22Rv1 (cell line): ENCODE measurements at regions not wholly inside any gene's neighbourhood (a gene's known extent, or its start where the extent isn't known, plus 50 kb on each side); places are given as distances from the start of the nearest gene placed in this dataset.

Experiments
- H3K27ac ChIP-seq: fragments of 450-650 bp; 2 replicates; pipeline ENCODE4 v1.5.1; 2017
- ZFX ChIP-seq: fragments of 450-650 bp; IDR thresholded peaks from 2 replicates; pipeline ENCODE4 v1.6.1; 2017; ENCODE audit warnings: antibody characterized with exemption, borderline replicate concordance
- TF ChIP-seq, protein P1 (sequence below): fragments of 450-650 bp; IDR thresholded peaks from 2 replicates; pipeline ENCODE4 v1.5.1; 2017; ENCODE audit warnings: mild to moderate bottlenecking

DNA sequence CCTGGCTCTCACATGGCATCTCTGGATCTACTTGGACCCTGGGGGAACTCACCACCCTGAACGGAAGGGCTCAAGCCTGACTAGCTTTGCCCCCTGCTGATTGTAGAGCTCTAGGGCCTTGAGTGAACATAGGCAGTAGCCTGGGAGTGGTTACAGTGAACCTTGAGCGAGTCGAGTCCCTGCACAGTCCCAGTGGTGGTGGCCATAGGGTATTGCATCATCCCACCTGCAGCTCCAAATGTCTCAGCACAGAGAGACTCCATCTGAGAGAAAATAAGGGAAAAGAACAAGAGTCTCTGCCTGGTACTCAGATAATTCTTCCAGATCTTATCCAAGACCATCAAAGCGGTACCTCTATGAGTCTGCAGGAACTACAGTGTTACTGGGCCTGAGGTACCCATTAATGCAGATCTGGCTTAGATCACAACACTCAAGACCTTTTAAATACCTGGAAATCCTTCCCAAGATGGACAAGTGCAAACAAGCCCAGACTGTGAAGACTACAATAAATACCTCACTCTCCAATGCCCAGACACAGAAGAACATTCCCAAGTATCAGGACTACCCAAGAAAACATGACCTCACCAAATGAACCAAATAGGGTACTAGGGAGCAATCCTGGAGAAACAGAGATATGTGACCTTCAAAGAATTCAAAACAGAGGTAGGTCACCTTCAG lies 167.5 kb upstream of the TET2 start:
- no peak overlapping the region for H3K27ac ChIP-seq
- TF ChIP-seq, protein P1, sequence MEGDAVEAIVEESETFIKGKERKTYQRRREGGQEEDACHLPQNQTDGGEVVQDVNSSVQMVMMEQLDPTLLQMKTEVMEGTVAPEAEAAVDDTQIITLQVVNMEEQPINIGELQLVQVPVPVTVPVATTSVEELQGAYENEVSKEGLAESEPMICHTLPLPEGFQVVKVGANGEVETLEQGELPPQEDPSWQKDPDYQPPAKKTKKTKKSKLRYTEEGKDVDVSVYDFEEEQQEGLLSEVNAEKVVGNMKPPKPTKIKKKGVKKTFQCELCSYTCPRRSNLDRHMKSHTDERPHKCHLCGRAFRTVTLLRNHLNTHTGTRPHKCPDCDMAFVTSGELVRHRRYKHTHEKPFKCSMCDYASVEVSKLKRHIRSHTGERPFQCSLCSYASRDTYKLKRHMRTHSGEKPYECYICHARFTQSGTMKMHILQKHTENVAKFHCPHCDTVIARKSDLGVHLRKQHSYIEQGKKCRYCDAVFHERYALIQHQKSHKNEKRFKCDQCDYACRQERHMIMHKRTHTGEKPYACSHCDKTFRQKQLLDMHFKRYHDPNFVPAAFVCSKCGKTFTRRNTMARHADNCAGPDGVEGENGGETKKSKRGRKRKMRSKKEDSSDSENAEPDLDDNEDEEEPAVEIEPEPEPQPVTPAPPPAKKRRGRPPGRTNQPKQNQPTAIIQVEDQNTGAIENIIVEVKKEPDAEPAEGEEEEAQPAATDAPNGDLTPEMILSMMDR, result no peak
- TF ChIP-seq ZFX, result no peak

GRCh38 chr4:104983615-104984179 lies 163.0 kb upstream of the TET2 start:
- H3K27ac ChIP-seq, result no peak overlapping the region
- TF ChIP-seq, protein P1, result no peak
- no peak for TF ChIP-seq ZFX

DNA sequence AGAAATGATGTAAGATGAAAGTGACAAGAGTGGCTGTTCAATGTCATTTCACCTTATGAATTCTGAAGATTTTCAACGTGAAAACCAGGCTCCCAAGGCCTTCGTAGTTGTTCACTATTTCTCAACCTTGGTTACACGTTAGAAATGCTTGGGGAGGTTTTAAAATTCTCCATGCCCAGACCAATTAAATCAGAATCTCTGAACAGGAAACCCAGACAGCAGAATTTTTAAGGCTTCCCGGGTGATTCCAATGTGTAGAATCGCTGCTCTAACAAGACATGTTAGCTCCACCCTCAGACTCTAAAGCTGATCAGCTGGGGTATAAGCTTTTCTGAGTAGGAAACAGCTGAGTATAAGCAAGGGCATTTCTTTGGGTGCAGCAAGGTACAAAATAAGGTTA lies 160.4 kb upstream of the TET2 start:
- H3K27ac ChIP-seq, result no peak overlapping the region

GRCh38 chr4:104989371-104989770 lies 157.3 kb upstream of the TET2 start:
- no peak overlapping the region for H3K27ac ChIP-seq
- TF ChIP-seq, protein P1, result no peak
- TF ChIP-seq ZFX, result no peak

More for the DNA sequence above, 160.4 kb upstream of the TET2 start:
- TF ChIP-seq ZFX, result no peak
- TF ChIP-seq, protein P1, result no peak

- H3K27ac ChIP-seq, result no peak overlapping the region
- no peak for TF ChIP-seq ZFX
- TF ChIP-seq, protein P1, result no peak
These were observed 144.4 kb upstream of the TET2 start for GRCh38 chr4:105002278-105002677.

DNA sequence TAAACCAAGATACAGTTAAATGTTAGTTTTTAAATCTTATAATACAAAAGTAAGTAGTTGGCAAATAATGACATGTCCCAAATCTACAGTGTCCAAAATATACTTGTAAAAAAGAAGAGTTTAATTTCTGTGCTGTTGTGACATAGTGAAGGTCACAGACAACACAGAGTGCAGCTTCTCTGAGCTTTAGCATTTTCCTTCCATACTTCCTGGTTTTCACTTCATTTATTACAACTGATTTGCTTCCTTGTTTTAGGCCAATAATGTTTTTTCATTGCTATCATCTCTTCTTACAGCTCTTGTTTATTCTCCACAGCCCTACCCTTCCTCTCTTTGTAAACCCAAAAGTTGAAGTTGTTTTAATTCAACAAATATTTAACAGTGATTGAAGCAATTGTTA lies 132.4 kb upstream of the TET2 start:
- TF ChIP-seq, protein P1, result no peak
- no peak for TF ChIP-seq ZFX
- no peak overlapping the region for H3K27ac ChIP-seq

DNA sequence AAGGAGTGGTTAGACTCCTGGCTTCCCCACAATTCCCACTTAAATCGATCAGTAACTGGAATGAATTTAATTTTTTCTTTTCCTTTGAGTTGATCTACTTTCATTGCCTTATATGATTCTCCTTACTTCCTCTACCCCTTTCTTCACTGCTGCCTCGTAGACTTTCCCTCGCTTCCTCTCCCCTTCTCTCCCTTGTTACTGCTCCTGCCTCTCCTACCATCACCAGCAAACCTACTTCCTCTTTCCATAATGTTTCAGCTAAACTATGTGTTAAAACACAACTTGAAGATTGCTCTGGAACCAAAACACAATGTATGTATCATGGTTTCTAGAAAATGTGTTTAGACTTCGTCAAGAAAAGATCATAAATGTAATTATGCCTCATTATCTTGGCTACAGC lies 132.0 kb upstream of the TET2 start:
- H3K27ac ChIP-seq, result no peak overlapping the region
- no peak for TF ChIP-seq ZFX
- TF ChIP-seq, protein P1, result no peak
